ENCODE measurements at regions not wholly inside any gene's neighbourhood (a gene's known extent, or its start where the extent isn't known, plus 50 kb on each side); places are given as distances from the start of the nearest gene placed in this dataset.

GRCh38 chr3:188057124-188057523 lies 96.8 kb upstream of the LPP start:
- DNase-seq (ENCODE audit: low read depth in 1 of 2, low spot score in 1 of 2) = no peak

- no peak for DNase-seq (ENCODE audit: low read depth in 1 of 2, low spot score in 1 of 2)
Measured at GRCh38 chr3:188058569-188059184, 95.3 kb upstream of the LPP start.

GRCh38 chr3:188059351-188059750 lies 94.6 kb upstream of the LPP start:
- no peak for DNase-seq (ENCODE audit: low read depth in 1 of 2, low spot score in 1 of 2)

- no peak for DNase-seq (ENCODE audit: low read depth in 1 of 2, low spot score in 1 of 2)
Measured at GRCh38 chr3:188060264-188060835, 93.6 kb upstream of the LPP start.

- DNase-seq (ENCODE audit: low read depth in 1 of 2, low spot score in 1 of 2) = peak; percentile 23 to 65
Measured at GRCh38 chr3:188060840-188061544, 93.0 kb upstream of the LPP start.

- no peak for DNase-seq (ENCODE audit: low read depth in 1 of 2, low spot score in 1 of 2)
Measured at GRCh38 chr3:188062216-188062615, 91.7 kb upstream of the LPP start.

GRCh38 chr3:188064831-188065493 lies 89.0 kb upstream of the LPP start:
- no peak for DNase-seq (ENCODE audit: low read depth in 1 of 2, low spot score in 1 of 2)

- no peak for DNase-seq (ENCODE audit: low read depth in 1 of 2, low spot score in 1 of 2)
Measured at GRCh38 chr3:188066141-188066540, 87.8 kb upstream of the LPP start.

- no peak for DNase-seq (ENCODE audit: low read depth in 1 of 2, low spot score in 1 of 2)
Measured at GRCh38 chr3:188067932-188068331, 86.0 kb upstream of the LPP start.

- no peak for DNase-seq (ENCODE audit: low read depth in 1 of 2, low spot score in 1 of 2)
Measured at GRCh38 chr3:188068342-188068741, 85.6 kb upstream of the LPP start.

- no peak for DNase-seq (ENCODE audit: low read depth in 1 of 2, low spot score in 1 of 2)
Measured at GRCh38 chr3:188071636-188072035, 82.3 kb upstream of the LPP start.

GRCh38 chr3:188076176-188076575 lies 77.8 kb upstream of the LPP start:
- no peak for DNase-seq (ENCODE audit: low read depth in 1 of 2, low spot score in 1 of 2)

- DNase-seq (ENCODE audit: low read depth in 1 of 2, low spot score in 1 of 2) = no peak
Measured at GRCh38 chr3:188077160-188077799, 76.7 kb upstream of the LPP start.

- DNase-seq (ENCODE audit: low read depth in 1 of 2, low spot score in 1 of 2) = no peak
Measured at GRCh38 chr3:188080091-188080490, 73.9 kb upstream of the LPP start.

- no peak for DNase-seq (ENCODE audit: low read depth in 1 of 2, low spot score in 1 of 2)
Measured at GRCh38 chr3:188082031-188082430, 71.9 kb upstream of the LPP start.

- DNase-seq (ENCODE audit: low read depth in 1 of 2, low spot score in 1 of 2) = no peak
Measured at GRCh38 chr3:188082450-188082849, 71.5 kb upstream of the LPP start.

GRCh38 chr3:188083011-188083410 lies 70.9 kb upstream of the LPP start:
- no peak for DNase-seq (ENCODE audit: low read depth in 1 of 2, low spot score in 1 of 2)

GRCh38 chr3:188084752-188085583 lies 69.0 kb upstream of the LPP start:
- no peak for DNase-seq (ENCODE audit: low read depth in 1 of 2, low spot score in 1 of 2)

- no peak for DNase-seq (ENCODE audit: low read depth in 1 of 2, low spot score in 1 of 2)
Measured at GRCh38 chr3:188085584-188086560, 68.1 kb upstream of the LPP start.

Measured in activated CD4-positive, alpha-beta T cell treated with anti-CD3 and anti-CD28 coated beads, Interleukin-2, amount 50 U/mL, for 24 hours (primary cell).